EH (cell line): ENCODE measurements at regions not wholly inside any gene's neighbourhood (a gene's known extent, or its start where the extent isn't known, plus 50 kb on each side); places are given as distances from the start of the nearest gene placed in this dataset.

Experiments
- DNase-seq: peaks from one replicate; pipeline ENCODE4 v3.0.0-alpha.2; 2015; ENCODE audit warnings: low read depth

GRCh38 chr6:103047567-103047966, 1654.1 kb downstream of the GRIK2 start:
- no peak for DNase-seq

GRCh38 chr6:103042336-103042735, 1648.8 kb downstream of the GRIK2 start:
- no peak for DNase-seq

- DNase-seq = no peak
These were observed 1643.3 kb downstream of the GRIK2 start for GRCh38 chr6:103036846-103037245.

- no peak for DNase-seq
These were observed 1633.9 kb downstream of the GRIK2 start for GRCh38 chr6:103027271-103027931.

GRCh38 chr6:103018426-103018825, 1624.9 kb downstream of the GRIK2 start:
- no peak for DNase-seq

GRCh38 chr6:103017878-103018277, 1624.4 kb downstream of the GRIK2 start:
- no peak for DNase-seq

GRCh38 chr6:103011605-103012004, 1618.1 kb downstream of the GRIK2 start:
- no peak for DNase-seq

- DNase-seq = no peak
These were observed 1608.8 kb downstream of the GRIK2 start for GRCh38 chr6:103002282-103002681.

- DNase-seq = no peak
These were observed 1608.2 kb downstream of the GRIK2 start for GRCh38 chr6:103001724-103002123.

- no peak for DNase-seq
These were observed 1607.2 kb downstream of the GRIK2 start for GRCh38 chr6:103000688-103001087.

GRCh38 chr6:102995491-102995890, 1602.0 kb downstream of the GRIK2 start:
- no peak for DNase-seq

GRCh38 chr6:102994866-102995265, 1601.4 kb downstream of the GRIK2 start:
- DNase-seq = no peak

GRCh38 chr6:102986086-102986485, 1592.6 kb downstream of the GRIK2 start:
- DNase-seq = no peak

GRCh38 chr6:102984357-102984756, 1590.8 kb downstream of the GRIK2 start:
- DNase-seq = no peak

- DNase-seq = no peak
These were observed 1588.0 kb downstream of the GRIK2 start for GRCh38 chr6:102981490-102982015.

- no peak for DNase-seq
These were observed 1587.4 kb downstream of the GRIK2 start for GRCh38 chr6:102980951-102981350.

GRCh38 chr6:102961902-102962301, 1568.4 kb downstream of the GRIK2 start:
- no peak for DNase-seq

GRCh38 chr6:102950967-102951366, 1557.5 kb downstream of the GRIK2 start:
- DNase-seq = no peak

- DNase-seq = no peak
These were observed 1551.0 kb downstream of the GRIK2 start for GRCh38 chr6:102944475-102944874.

GRCh38 chr6:102942206-102942605, 1548.7 kb downstream of the GRIK2 start:
- DNase-seq = no peak

GRCh38 chr6:102936959-102937358, 1543.5 kb downstream of the GRIK2 start:
- no peak for DNase-seq

GRCh38 chr6:102928109-102928508, 1534.6 kb downstream of the GRIK2 start:
- no peak for DNase-seq

- DNase-seq = no peak
These were observed 1524.7 kb downstream of the GRIK2 start for GRCh38 chr6:102918161-102918560.

- no peak for DNase-seq
These were observed 1518.1 kb downstream of the GRIK2 start for GRCh38 chr6:102911571-102911970.
